Hematopoietic multipotent progenitor cell treated with erythropoietin and hydrocortisone succinate and interleukin-3 and kit ligand, for 6 days (in vitro differentiated cells): ENCODE measurements at regions not wholly inside any gene's neighbourhood (a gene's known extent, or its start where the extent isn't known, plus 50 kb on each side); places are given as distances from the start of the nearest gene placed in this dataset.
"Not testable (repeated sequence)": the region's sequence is repeated elsewhere in the genome, so short reads cannot be mapped to it uniquely, and the experiment has no call there.

ENCODE experiments used
- DNase-seq: peaks from one replicate; pipeline ENCODE4 v3.0.0-alpha.2; 2015

GRCh38 chr3:23115171-23115877 lies 87.8 kb upstream of the UBE2E2 start:
- DNase-seq = peak; percentile 24

DNA sequence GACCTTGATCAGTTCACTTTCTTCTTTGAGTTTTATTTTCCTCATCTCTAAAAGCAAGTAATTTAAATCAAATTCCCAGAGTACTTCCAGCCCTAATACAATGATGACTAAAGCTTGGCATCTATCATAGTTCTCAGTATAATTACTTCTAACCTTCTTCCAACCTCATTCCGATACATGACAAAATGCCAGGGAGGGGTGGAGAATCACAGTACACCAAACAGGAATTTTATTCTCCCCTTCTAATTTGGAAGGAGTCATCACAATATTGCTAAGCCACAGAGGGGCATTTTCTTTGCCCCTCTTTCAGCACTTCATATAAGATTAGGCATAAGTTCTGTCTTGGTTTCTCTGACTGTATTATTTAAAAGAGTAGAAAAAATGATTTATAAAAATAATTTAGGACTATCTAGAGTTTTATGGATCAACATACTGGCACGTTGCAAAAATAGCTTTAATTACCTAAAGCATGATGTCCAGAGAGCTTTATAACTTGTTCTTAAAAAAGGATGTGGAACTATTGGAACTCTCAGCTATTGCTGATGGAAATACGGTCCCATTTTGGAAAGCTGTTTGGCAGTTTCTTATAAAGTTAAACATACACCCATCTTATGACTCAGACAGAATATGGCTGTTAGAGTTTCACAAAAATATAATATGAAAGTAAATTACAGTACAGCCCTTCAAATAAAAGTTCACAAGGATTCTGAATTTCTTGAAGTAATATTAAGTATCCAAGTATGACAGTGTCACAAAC lies 86.9 kb upstream of the UBE2E2 start:
- no peak for DNase-seq

DNA sequence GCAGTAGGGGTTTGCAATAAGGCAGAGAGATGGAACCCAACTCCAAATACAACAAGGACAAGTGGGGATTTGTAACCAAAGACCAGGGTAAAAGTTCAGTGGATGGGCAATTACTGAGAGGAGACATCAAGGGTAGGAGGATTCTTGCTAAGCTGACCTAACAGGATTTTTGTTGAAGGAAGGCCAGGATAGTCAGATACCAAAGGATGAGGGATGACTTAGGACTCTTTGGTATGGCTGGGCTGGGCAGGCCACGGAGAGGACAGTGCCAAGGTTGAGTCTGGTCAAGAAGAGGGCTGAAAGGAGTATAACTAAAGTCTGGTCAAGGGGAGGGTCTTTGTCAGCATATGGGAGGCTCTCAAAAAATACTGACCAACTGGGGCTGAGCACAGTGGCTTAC lies 85.3 kb upstream of the UBE2E2 start:
- DNase-seq = no peak

GRCh38 chr3:23127196-23127595 lies 75.9 kb upstream of the UBE2E2 start:
- DNase-seq = no peak

DNA sequence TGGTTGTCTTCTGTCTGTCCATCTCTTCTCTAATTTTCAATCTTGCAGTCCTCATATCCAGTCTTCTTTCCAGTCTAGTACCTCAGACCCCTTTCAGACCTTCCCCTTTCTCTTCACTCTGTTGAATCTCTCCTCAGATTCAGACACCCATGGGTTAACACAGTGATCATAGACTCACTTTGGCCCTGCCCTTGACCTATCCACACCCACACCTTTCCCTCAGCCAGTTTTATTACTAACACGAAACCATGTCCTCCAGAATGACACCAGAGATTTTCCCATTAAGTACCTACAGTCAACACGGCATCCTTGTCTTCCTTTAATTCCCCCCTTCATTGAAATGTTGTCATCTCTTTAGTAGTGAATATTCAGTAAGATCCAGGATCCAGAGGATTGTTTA lies 74.5 kb upstream of the UBE2E2 start:
- DNase-seq = no peak

- DNase-seq = no peak
These were observed 74.0 kb upstream of the UBE2E2 start for GRCh38 chr3:23129117-23129516.

DNA sequence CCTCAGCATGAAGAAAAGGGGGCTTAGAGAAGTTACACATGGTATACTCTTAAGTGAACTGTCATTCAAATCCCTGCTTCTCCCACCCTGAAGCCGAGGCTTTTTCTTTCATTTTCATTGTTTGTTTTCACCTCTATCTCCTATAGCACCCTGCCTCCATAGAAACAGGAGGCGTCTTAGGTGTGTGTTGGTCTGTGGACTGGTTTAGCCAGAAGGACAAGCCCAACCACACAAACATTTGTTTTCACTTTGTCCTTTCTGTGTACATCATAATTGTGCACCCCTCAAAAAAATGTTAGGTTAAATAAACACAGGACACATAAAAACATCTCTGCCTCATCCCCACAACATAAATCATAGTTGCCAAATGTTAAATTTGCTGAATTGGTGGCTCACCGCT lies 73.3 kb upstream of the UBE2E2 start:
- DNase-seq = no peak

DNA sequence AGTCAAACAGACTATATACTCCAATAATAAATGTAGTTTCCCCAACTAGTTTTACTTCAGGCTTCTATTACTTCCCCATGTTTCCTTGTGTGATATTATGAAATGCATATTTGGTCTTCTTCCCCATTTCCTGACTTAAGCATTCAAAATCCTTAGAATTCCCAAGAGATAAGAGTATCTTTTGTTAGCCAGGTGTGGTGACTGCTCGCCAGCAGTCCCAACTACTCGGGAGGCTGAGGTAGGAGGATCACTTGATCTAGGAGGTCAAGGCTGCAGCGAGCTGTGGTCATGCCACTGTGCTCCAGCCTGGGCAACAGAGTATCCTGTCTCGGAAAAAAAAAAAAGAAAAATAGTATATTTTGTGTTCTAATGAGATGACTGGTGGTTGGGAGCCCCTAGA lies 72.7 kb upstream of the UBE2E2 start:
- no peak for DNase-seq

DNA sequence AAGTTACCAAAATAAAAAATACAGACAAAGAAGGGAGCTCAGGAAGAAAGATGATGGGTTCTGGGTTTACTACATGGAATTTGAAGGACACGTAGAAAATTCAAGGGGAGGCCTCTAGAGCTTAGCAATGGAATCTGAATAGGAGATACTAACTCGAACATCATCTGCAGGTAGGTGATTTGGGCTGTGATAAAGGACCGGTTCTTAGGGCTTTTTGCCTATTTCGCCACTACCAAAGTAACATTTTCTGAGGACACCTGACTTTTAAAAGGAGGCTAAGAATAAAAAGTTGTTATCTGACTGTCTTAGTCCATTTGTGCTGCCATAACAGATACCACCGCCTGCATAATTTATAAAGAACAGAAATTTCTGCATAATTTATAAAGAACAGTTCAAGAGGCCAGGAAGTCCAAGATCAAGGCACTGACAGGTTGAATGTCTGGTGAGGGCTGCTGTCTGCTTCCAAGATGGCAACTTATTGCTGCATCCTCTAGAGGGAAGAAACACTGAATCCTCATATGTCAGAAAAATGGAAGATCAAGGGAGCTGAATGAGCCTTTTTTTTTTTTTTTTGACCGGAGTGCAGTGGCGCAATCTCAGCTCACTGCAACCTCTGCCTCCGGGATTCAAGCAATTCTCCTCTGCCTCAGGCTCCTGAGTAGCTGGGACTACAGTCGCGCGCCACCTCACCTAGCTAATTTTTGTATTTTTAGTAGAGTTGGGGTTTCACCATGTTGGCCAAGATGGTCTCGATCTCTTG lies 67.9 kb upstream of the UBE2E2 start:
- DNase-seq = no peak

DNA sequence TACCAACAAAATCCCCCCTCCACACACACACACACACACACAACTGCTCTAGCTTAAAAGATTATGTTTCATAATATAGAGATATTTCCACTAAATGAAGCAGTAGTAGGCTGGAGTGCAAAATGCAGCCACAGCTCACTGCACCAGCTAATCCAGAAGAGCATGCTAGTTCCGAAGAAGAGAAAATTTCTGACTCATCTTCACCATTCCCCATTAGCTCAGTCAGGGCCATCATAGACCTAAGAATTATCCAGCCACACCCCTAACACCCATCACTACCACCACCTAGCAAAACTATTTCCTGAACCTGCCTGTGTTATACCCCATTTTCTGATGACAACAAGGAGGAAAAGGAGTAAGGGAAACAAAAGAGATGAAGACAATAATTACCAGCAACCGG lies 67.1 kb upstream of the UBE2E2 start:
- no peak for DNase-seq

DNA sequence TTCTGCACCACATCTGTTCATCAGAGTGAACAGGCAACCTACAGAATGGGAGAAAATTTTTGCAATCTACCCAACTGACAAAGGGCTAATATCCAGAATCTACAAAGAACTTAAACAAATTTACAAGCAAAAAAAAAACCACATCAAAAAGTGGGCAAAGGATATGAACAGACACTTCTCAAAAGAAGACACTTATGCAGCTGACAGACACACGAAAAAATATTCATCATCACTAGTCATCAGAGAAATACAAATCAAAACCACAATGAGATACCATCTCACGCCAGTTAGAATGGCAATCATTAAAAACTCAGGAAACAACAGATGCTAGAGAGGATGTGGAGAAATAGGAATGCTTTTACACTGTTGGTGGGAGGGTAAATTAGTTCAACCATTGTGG lies 59.1 kb upstream of the UBE2E2 start:
- not testable (repeated sequence) for DNase-seq

- no peak for DNase-seq
These were observed 57.0 kb upstream of the UBE2E2 start for GRCh38 chr3:23146163-23146562.

GRCh38 chr3:23152989-23153388 lies 50.1 kb upstream of the UBE2E2 start:
- DNase-seq = no peak
